NCI-H187 treated with DMSO at 0.1 percent for 48 hours (cell line): ENCODE measurements at regions not wholly inside any gene's neighbourhood (a gene's known extent, or its start where the extent isn't known, plus 50 kb on each side); places are given as distances from the start of the nearest gene placed in this dataset.
"Not testable (repeated sequence)": the region's sequence is repeated elsewhere in the genome, so short reads cannot be mapped to it uniquely, and the experiment has no call there.

Experiments used
- DNase-seq: peaks from one replicate; lab custom pipeline; 2025; lab: John Stamatoyannopoulos, UW

DNA sequence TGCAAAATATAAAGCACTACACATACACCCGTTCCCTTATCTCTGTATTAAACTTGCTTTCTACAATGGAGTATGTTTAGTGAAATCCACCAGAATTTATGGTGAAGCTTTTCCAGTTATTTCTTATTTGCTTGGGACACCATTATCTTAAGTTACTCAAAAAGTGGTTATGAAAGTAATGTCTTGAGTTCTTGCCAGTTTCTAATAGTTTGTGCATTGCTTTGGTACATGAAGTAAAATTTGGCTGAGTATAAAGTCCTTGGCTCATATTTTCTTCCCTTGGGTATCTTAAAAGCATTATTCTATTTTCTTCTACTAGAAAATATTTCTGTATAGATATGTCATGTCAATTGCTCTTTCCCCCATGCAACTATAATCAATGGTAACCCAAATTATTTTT is 85.2 kb downstream of the POLR1F start:
- DNase-seq = no peak

DNA sequence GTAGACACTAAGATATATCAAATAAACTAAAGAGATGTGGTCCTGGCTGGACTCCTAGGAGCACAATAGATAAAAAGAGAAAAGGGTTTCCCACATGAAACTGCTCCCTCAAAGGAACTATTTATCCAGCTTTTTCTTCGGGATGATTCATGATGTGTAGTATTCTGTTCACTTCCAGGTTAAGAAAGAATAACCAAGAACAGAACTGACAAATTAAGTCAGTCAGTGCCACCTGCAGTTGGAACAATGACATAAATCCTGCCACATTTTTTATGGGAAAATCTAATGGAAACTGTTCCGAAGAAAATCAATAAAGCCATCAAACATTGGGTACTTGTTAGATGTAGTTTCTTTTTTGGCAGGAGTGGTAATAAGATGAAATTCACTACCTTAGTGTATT is 87.1 kb downstream of the POLR1F start:
- DNase-seq = no peak

DNA sequence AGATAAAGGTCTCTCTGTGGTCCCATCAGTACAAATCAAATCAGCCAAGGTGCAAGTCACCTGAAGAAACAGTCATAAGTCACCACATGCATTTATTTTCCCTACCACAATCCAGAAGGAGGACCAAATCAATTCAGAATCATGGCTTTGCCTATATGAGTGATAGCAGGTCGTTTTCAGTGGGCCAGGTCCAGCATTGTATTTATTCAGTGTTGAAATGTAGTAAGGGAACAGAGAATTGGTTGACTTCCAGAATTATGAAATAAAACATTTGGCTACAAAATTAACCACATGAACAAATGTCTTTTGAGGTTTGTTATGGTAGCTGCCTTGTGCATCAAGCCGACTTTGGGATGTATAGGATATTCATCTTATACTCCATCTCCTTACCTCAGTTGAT is 88.4 kb downstream of the POLR1F start:
- DNase-seq = no peak

DNA sequence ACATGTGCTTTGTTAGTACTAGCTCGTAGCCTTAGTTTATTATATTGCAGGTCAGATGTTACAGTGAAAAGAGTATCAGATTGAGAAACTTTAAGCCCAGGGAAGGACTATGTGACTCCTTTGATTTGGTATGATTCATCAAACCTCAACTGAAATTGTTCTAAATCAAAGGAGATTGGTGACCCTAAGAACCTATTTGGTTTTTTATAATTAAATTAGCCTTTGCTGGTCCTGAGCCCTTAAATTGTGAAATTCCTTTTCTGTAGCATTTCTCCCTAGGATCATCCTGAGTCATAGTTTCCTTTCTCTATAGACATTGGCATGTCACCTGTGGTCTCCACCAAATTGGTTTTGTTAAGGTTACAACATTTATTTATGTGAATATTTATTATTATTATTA is 89.7 kb downstream of the POLR1F start:
- no peak for DNase-seq

DNA sequence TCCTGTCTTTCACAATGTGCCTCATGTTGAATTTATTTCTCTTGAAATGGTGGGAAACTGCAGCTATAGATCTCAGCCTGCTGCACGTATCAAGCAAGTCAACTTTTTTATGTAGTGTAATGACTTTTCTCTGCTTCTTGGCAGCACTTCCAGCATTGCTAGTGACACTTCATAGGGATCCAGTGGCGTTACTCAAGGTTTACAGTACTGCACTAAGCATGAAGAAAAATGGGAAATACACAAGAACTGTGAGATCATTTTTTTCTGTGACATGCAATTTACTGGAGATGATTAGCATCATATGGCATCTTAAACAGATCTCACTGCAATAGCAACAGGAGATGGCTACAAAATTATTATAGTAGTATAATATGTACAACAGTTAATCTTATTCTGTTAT is 90.9 kb downstream of the POLR1F start:
- no peak for DNase-seq

DNA sequence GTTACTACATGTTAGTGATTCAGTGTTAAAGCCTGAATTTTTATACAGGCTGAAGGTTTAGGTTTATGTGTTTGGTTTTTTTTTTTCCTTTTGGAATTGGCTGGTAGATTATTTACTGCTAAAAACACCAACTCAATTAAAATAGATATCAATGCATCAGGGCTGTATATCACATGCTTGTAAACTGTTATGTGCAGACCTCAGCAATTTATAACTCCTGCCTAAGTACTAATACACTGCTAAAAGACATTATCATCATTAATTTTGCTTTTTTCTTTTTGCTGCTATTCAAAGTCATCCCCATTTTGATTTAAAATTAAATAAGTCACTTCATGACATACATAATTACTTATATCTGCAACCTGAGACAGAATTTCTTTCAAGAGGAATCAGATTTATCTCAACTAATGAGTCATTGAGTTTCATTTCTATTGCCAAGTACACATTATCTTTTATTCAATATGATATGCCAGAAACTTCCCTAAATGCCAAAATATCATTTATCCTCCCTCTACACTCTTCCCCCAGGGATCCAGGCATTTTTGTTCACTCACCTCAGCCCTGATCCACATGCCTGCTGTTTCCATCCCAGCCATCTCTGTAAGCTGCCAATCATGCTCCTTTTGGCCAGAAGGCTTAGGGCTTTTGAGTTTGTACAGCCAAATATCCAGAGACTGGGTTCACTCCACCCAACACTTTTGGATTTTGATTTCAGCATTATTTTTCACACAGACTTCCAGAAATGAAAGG is 98.5 kb downstream of the POLR1F start:
- no peak for DNase-seq

DNA sequence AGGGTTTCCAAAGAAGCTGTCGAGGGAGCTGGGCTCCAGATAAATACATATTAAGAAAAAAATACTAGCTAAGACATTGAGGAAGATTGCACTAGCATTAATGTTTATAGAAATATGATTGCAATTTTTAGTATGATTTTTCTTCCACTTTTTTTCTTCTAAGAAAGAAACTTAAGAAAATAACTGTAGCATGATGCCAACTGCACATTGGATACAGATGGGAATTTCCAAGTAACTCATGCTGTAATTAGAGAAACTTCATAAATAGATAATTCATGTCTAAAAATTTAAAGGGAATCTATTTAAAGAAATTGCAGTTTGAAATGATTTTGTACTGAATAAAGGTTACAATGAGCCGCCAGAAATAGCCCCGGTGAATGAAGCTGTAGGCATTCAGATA is 119.4 kb downstream of the POLR1F start:
- no peak for DNase-seq

DNA sequence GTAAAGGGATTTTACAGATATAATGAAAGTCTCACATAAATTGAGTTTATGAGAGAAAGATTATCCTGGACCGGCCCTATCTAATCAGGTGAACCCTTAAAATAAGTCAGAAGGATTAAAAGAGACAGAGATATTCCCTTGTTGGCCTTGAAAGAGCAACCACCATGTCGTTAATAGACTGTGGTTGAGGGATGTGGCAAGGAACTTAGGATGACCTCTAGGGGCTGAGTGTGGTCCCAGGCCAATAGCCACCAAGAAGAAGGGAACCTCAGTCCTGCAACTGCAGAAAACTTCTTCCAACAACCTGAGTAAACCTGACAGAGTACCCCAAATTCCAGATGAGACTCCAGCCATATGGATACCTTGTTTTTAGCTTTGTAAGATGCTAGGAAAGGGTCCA is 121.5 kb downstream of the POLR1F start:
- no peak for DNase-seq

DNA sequence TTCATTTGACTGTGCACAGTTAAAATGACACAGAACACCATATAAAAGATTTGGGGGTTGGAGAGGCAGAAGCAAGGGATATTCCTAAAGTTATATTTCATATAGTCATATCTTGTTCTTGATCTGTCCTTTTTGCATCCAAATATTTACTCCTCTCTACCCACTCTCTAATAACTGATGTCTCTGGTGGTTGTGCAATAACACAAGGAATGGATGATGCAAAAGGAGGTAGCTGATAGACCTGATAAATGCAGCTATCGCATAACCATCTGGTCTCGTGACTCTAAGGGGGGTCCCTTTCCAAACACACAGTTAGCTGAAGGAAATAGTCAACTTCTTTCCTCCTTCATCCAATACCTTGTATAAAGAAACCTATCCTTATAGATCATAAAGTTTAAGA is 123.1 kb downstream of the POLR1F start:
- DNase-seq = no peak

DNA sequence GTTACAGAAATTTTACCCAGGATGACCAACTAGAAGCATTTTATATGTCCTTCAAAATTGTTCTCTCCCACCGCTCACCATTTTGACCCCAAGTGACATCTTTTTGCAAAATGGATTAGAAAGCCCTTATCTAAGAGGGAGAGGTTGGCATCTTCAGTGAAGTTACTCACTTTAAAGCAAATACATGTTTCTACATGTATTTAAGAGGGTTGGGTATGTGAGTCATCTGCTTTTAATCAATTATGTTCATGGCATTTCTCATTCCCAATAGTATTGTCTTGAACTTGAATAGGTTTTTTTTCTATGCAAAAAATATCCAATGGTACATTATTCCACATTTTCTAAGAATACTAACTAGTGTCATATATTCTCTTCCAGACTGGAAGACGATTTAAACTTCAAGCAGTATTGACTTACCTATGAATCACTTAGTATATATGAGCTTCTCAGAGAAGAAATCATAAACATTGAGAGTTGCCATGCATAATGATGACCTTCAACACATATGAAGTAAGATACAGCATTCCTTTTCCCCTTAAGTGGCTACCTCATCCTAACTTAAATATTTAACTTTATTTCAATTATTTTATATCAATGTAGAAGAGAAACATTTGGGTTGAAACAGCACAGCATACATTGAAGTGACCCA is 132.8 kb downstream of the POLR1F start:
- no peak for DNase-seq

DNA sequence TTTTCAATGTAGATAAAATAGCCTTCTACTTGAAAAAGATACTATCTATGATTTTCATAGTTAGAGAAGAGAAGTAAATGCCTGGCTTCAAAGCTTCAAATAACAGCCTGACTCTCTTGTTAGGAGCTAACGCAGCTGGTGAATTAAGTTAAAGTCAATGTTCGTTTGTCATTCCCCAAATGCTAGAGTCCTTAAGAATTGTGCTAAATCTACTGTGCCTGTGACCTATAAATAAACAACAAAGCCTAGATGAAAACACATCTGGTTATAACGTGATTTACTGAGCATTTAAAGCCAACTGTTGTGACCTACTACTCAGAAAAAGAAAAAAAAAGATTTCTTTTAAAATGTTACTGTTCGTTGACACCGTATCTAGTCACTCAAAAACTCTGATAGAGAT is 134.7 kb downstream of the POLR1F start:
- DNase-seq = no peak

DNA sequence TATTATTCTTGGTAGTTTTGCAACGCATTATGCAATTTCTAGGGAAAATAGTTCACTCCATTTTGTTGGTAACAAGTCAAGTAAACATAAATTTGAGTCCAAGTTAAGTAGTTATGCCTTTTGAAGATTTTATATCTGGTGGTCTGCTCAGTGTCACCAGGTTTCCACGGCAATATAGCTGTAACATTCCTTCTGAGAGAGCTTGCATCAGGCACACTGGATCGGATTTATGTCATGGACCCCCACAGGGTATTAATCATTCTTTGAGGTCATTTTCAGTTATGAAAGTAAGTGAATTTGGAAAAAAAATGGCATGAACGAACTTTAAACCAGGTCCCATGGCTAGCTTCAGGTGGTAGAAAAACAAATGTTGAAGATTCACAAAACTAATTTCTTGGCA is 136.3 kb downstream of the POLR1F start:
- DNase-seq = no peak

DNA sequence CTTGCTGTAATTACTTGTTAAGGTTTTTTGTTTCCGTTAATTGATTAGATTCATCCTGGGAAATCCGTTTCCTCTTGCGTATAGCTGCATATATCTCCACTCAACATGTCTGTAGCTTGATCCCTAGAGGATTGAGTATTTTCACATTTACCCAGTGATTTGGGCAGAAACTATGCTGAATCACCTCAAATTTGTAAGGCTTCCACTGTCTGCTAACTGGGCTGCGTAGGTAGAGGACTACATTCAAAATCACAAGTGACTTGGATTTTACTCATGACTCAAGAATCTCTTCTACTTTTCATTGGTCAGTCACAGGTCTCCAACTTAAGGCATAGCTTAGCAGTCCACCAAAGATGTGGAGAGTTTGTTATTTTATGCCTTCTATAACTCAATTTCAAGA is 141.8 kb downstream of the POLR1F start:
- DNase-seq = no peak

DNA sequence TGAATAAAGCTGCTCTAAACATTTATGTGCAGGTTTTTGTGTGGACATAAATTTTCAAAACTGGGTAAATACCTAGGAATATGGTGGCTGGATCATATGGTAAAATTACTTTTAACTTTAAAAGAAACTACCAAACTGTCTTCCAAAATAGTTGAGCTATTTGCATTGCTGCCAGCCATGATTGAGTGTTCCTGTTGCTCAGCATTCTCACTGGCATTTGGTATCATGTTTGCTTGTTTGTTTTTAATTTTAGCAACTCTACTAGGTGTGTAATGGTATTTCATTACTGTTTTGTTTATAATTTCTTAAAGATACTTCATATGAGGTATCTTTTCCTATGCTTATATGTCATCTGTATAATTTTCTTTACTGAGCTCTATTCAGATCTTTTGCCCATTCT is 143.2 kb downstream of the POLR1F start:
- no peak for DNase-seq

DNA sequence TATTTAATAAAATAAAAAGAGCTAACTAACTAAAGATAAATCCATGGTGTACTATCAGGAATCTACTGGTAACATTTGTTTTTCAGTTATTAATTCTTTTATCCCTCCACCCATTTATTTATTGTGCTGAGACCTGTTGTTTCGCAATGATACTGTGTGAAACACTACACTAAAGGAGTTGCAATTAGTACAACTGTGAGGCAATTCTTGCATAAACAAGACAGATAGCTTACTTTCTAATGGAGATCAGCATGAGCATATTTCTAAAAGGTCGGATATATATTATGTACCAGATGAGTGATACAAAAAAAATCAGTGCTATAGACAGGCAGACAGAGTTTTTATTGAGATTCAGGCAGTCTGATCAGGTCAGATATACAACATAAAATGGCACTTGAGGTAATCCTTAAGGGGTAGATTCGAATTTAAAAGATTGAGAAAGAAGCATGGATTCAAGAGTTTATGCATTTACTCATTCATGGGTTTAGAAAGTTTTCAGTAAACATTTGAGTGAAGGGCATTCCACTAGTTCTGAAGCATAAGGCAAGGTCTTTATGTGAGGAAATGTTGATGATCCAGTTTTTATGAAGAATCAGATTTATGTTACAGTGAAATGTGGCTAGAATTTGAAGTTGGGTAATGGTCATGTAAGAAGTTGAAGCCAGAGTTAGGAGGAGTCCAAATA is 147.6 kb downstream of the POLR1F start:
- no peak for DNase-seq

DNA sequence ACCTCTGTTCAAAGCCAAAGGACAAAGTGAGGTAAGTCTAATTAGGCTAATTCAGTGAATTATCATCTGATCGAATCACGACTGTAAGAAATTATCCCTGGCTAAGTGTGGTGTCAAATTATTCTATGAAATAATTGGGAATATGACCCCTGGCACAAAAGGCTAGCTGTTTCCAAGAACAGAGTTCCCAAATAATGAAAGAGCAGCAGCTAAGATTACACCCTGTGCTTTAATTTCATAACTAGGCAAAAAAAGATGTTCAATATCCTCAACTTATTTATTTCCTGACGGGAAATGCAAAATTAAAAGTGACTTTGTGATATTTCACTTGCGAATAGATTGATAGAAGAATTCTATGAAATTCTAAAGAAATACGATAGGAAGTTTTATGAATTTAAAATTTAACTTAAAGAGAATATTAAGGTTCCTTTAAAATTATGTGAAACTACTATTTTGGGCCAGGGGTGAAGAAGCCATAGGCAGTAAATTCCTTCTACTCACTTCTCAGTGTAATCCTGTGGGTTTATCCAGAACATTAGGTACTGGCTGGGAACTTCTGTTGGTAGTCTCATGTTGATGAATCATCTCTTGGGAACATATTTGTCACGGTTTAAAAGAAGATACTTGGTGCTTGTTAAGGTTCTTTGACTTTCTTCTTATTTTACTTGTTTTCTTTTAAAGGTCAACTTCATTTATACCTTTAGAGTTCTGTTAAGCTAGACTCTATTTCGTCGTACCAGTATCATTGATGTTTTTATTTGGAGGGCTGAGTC is 148.5 kb downstream of the POLR1F start:
- DNase-seq = no peak

DNA sequence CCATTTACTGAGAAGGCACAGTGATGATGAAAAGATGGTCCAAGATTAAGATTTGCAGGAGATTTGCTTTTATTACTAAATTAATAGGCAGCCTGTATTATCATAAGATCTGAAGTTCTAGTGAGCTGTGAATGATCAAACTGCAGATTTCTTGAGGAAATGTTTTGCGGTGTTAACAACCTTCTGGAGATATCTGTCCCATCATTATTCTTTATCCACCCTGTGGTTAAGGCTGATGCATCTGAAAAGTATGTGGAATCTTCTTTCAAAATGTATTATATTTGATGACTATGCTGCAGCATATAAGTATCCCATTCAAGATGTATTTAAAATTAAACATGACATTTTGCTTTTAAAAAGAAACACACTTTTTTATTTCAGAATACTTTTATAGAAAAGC is 150.3 kb downstream of the POLR1F start:
- DNase-seq = no peak

DNA sequence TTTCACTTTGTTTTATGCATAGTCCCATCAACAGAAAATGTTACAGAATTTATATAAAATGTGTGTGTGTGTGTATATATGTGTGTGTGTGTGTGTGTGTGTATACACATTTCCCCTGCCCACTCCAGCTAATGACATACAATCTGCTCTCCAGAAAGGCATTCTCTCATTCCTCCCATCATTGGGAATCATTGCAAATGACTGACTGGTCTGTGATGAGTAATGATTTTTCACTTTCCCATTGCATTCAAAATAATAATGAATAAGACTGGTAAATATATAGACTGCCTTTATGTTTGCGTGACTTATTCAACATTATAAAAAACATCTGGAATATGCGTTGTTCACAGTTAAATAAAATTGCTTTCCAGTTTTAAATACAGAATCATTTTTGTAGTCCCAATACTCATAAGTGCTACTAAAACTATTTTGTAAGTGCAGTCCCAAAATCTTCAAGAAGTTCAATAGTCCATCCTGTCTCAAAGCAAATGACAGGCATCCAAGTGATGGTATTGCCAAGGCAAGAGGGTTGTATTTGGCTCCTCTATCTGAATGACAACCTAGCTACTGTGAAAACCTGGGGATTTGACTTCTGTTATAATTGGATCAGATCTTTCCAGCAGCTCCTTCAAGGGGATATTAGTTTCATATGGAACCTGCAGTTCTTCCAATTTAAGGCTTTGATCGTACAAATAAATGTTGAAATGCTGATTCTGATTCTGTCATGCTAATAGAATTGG is 150.9 kb downstream of the POLR1F start:
- no peak for DNase-seq

DNA sequence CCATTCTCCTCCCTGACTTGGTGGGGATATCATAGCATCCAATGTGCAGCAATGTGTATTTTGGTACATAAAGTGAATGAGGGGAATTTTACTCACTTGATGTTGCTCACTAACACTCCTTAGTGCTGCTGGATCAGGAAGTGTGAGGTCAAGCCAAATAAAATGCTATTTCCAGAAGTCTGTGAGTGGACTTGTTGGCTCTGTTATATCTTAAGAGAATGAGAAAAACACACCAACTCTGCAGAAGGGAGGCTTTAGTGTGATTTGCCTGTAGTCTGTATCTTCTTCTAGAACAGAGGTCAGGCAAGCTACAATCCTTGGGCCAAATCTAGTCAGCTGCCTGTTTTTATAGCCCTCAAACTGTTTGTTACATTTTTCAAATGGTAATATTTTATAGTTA is 154.3 kb downstream of the POLR1F start:
- no peak for DNase-seq

DNA sequence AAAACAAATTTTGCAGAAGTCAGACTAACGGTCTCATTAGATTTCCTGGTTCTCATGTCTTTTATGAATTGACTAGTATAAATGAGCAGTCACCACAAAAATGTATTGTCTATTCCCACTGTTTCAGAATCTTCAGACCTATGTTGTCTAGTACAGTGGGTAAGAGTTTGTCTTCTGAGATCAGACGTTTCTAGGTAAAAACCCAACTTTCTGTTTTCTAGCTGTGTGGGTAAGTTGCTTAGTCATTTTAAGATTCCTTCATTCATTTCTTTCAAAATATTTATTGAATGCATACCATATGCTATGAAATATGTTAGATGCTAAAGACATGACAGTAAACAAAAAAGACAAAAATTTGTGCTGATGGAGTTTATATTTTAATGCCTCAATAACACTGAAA is 156.3 kb downstream of the POLR1F start:
- DNase-seq = no peak

DNA sequence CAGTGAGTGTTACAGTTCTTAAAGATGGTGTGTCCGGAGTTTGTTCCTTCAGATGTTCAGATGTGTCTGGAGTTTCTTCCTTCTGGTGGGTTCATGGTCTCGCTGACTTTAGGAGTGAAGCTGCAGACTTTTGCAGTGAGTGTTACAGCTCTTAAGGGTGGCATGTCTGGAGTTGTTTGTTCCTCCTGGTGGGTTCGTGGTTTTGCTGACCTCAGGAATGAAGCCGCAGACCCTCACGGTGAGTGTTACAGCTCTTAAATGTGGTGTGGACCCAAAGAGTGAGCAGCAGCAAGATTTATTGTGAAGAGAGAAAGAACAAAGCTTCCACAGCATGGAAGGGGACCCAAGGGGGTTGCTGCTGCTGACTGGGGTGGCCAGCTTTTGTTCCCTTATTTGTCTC is 159.6 kb downstream of the POLR1F start:
- not testable (repeated sequence) for DNase-seq

DNA sequence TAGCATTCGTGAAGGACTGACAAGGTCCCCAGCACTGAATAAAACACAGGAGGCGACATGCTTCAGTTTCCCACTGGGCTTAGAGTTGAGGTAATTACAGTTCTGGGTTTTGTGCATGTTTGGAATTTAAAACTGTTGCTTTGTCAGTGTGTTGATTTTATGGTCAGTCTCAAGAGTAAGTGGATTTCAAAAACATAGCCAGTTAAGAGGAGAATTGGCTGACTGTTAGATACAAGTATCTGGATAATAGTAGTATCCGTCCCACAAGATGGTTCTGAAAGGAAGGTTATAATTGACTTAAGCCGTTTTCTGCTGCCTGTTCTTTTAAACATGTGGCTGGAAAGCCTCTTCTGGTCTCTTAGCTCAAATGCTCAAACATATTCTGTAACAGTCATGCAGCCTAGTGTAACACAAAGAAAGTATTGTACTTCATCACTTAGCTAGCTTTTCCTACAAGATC is 170.9 kb downstream of the POLR1F start:
- DNase-seq = peak; percentile 68
